MCF 10A (cell line): ENCODE measurements at regions not wholly inside any gene's neighbourhood (a gene's known extent, or its start where the extent isn't known, plus 50 kb on each side); places are given as distances from the start of the nearest gene placed in this dataset.

Source experiments
- BruUV-seq: library from RNA; stranded (reverse); fragments of 400-500 nt; replicated peaks from 2 replicates; lab custom pipeline; 2021; lab: Mats Ljungman, UMichigan
- CTCF ChIA-PET: fragments of 300-600 bp; sonication (Branson Sonifier 250); formaldehyde crosslinking; extraction: SDS; loops from one replicate; lab custom pipeline; 2021; ENCODE audit warnings: antibody characterized with exemption, inconsistent platforms; lab: Yijun Ruan, JAX
- POLR2A ChIA-PET: fragments of 300-600, 350-650 bp; sonication (Branson Sonifier 250); formaldehyde crosslinking; extraction: SDS; loops from one replicate; lab custom pipeline; 2020; ENCODE audit warnings: antibody characterized with exemption, inconsistent platforms; lab: Yijun Ruan, JAX
- DNase-seq: peaks from one replicate; pipeline ENCODE4 v3.0.0-alpha.2; 2018; ENCODE audit not compliant: unreplicated experiment
- H3K27ac Mint-ChIP-seq: one replicate; pipeline ENCODE4 v1.8.0; 2022; ENCODE audit warnings: mild to moderate bottlenecking, low read depth, mixed read lengths; ENCODE audit not compliant: unreplicated experiment
- H3K27me3 Mint-ChIP-seq: one replicate; pipeline ENCODE4 v1.8.0; 2022; ENCODE audit warnings: mixed read lengths; ENCODE audit not compliant: insufficient read depth, unreplicated experiment
- H3K36me3 Mint-ChIP-seq: one replicate; pipeline ENCODE4 v1.8.0; 2022; ENCODE audit warnings: mild to moderate bottlenecking, moderate library complexity, mixed read lengths; ENCODE audit not compliant: insufficient read depth, unreplicated experiment
- H3K4me1 Mint-ChIP-seq: one replicate; pipeline ENCODE4 v1.8.0; 2022; ENCODE audit warnings: mixed read lengths; ENCODE audit not compliant: insufficient read depth, unreplicated experiment
- H3K4me3 Mint-ChIP-seq: one replicate; pipeline ENCODE4 v1.8.0; 2022; ENCODE audit warnings: mild to moderate bottlenecking, moderate library complexity, mixed read lengths; ENCODE audit not compliant: unreplicated experiment
- H3K9me3 Mint-ChIP-seq: one replicate; pipeline ENCODE4 v1.8.0; 2022; ENCODE audit warnings: mixed read lengths; ENCODE audit not compliant: unreplicated experiment
- intact Hi-C: fragments of 100-400 bp; cut with micrococcal nuclease; formaldehyde crosslinking; loops from 2 replicates; pipeline ENCODE4 v1.14.1; 2022
- TF ChIP-seq, protein P1 (sequence below): fragments of 200-600 bp; IDR thresholded peaks from one replicate; pipeline ENCODE4 v1.8.0; 2022; ENCODE audit warnings: antibody characterized with exemption, mild to moderate bottlenecking; ENCODE audit not compliant: unreplicated experiment

DNA sequence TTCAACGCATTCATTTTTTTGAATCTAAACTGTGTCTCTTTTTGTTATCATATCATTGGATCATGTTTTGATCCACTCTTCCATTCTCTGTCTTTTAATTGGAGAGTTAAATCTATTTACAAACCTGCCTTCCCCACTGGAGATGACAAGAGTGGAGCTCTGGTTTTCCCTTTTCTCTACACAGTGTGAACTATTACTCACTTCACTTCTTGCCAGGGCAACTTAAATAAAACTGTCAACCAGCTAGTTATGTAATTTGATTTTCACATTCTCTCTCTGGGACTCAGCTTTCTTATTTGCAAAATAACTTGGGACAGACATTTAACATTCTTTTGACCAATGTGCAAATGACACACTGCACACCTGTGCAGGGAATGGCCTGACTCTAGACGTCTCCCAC lies 230.8 kb upstream of the CST7 start:
- no peak overlapping the region for H3K27ac Mint-ChIP-seq
- peaks cover 18% of the 10 kb centered on the region for H3K27me3 Mint-ChIP-seq
- H3K4me1 Mint-ChIP-seq, result no peaks in the 10 kb centered on the region
- ChIA-PET POLR2A (no interaction called here), CTCF (no interaction called here)
- no peak for DNase-seq
- no TSS peak for BruUV-seq
- H3K4me3 Mint-ChIP-seq, result no peak overlapping the region
- peaks cover 14% of the 10 kb centered on the region for H3K9me3 Mint-ChIP-seq
- intact Hi-C loops, result no loop called here
- TF ChIP-seq, protein P1, sequence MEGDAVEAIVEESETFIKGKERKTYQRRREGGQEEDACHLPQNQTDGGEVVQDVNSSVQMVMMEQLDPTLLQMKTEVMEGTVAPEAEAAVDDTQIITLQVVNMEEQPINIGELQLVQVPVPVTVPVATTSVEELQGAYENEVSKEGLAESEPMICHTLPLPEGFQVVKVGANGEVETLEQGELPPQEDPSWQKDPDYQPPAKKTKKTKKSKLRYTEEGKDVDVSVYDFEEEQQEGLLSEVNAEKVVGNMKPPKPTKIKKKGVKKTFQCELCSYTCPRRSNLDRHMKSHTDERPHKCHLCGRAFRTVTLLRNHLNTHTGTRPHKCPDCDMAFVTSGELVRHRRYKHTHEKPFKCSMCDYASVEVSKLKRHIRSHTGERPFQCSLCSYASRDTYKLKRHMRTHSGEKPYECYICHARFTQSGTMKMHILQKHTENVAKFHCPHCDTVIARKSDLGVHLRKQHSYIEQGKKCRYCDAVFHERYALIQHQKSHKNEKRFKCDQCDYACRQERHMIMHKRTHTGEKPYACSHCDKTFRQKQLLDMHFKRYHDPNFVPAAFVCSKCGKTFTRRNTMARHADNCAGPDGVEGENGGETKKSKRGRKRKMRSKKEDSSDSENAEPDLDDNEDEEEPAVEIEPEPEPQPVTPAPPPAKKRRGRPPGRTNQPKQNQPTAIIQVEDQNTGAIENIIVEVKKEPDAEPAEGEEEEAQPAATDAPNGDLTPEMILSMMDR, result no peak
- no peaks in the 10 kb centered on the region for H3K36me3 Mint-ChIP-seq

DNA sequence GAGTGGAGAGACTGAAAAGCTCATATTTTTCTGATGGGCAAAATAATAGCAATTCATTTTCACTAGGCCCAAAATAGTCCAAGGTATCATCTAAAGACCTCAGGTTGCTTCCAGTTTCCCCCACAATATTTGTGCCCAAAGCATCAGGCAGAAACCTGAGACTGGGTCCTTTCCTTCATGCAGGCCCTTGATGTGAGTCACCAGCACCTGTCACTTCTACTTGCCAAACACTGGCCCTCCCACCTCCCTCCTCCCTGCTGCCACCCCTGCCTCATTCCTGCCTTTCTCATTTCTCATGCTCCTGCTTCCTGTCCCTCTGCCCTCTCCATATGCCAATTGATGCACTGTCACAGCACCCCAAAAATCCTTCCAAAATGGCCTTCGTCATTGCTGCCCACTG lies 230.4 kb upstream of the CST7 start:
- Mint-ChIP-seq H3K27me3 (peaks cover 22% of the 10 kb centered on the region), H3K36me3 (no peaks in the 10 kb centered on the region), H3K4me3 (no peak overlapping the region), H3K9me3 (peaks cover 14% of the 10 kb centered on the region), H3K4me1 (no peaks in the 10 kb centered on the region), H3K27ac (no peak overlapping the region)
- POLR2A ChIA-PET, result no interaction called here
- no TSS peak for BruUV-seq
- intact Hi-C loops, result no loop called here
- CTCF ChIA-PET, result no interaction called here
- no peak for DNase-seq
- TF ChIP-seq, protein P1, result no peak

DNA sequence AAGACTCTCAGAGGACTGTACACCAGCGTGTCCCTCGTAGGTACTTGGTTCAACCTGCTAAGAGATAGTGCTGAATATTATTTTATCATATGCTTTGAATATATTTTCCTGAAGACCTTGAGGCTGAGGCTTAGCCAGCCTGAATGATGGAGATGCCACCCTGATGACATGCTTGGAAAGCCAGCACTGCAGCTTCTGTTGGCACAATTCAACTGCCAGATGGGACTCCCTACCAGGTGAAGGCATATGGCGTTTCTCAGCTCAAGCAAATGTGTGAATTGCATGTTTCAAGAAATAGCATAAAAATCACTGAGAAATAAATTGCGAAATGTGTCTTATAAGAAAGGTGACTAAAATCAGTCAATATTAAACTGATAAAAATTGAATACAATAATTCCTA lies 228.1 kb upstream of the CST7 start:
- H3K9me3 Mint-ChIP-seq, result peaks cover 14% of the 10 kb centered on the region
- no peaks in the 10 kb centered on the region for H3K4me1 Mint-ChIP-seq
- DNase-seq, result no peak
- no peak overlapping the region for H3K27ac Mint-ChIP-seq
- intact Hi-C loops, result no loop called here
- H3K27me3 Mint-ChIP-seq, result peaks cover 27% of the 10 kb centered on the region
- POLR2A ChIA-PET, result no interaction called here
- CTCF ChIA-PET, result no interaction called here
- no peak overlapping the region for H3K4me3 Mint-ChIP-seq
- no TSS peak for BruUV-seq
- no peaks in the 10 kb centered on the region for H3K36me3 Mint-ChIP-seq
- TF ChIP-seq, protein P1, result no peak

DNA sequence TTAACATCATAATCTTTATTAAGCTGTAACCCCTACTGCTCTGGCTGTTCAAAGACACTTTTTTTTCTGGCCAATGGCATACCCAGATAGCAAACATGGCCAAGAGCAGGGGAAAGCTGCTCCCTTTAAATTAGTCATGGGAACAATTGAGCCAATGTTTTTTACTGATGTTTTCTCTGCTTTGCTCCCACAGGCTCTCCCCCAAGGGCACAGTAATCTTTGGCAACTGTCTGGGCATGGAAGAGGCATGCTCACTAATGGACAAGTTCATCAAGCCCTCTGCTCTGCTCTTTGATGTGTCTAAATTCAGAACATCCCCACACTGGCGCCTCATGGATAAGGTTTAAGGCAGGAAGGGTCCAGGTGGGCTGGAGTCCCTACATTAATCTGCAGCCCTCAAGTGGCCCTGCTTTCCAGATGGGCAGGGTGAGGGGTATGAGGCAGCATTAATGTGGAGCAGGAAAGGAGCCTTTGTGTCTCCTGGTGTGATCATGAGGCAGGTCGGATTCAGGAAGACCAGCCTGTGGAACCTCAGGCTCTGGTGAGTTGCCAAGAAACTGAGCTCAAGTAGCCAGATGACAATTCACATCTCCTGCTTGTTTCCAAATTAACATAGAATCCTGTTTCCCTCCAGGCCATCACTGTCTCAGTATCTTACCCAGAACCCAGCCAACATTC lies 227.0 kb upstream of the CST7 start:
- POLR2A ChIA-PET, result no interaction called here
- intact Hi-C loops, result no loop called here
- CTCF ChIA-PET, result interaction anchor here (0.7 kb wide), 1 partner anchor 14 kb away, joined by 3 read pairs; no protein-coding TSS in a partner anchor
- Mint-ChIP-seq H3K9me3 (peaks cover 12% of the 10 kb centered on the region), H3K27me3 (peaks cover 19% of the 10 kb centered on the region), H3K4me1 (no peaks in the 10 kb centered on the region), H3K27ac (no peak overlapping the region), H3K4me3 (no peak overlapping the region), H3K36me3 (no peaks in the 10 kb centered on the region)
- TF ChIP-seq, protein P1, result no peak
- BruUV-seq, result no TSS peak
- DNase-seq, result no peak
